A673 (cell line): ENCODE measurements at regions not wholly inside any gene's neighbourhood (a gene's known extent, or its start where the extent isn't known, plus 50 kb on each side); places are given as distances from the start of the nearest gene placed in this dataset.

Experiments
- EZH2 ChIP-seq: fragments of 200-600 bp; sonication (generic); IDR thresholded peaks from 2 replicates; pipeline ENCODE4 v1.6.1; 2017; ENCODE audit warnings: borderline replicate concordance, low read depth, mild to moderate bottlenecking, mixed read lengths, antibody characterized with exemption, low read length; ENCODE audit not compliant: poor library complexity, severe bottlenecking
- TF ChIP-seq, protein P1 (sequence below): fragments of 300-800, 200-600 bp; sonication (generic); conservative IDR thresholded peaks from 2 replicates; pipeline ENCODE4 v1.5.1; 2017; ENCODE audit warnings: low read depth, mild to moderate bottlenecking, antibody characterized with exemption, low read length, moderate library complexity, mixed read lengths

DNA sequence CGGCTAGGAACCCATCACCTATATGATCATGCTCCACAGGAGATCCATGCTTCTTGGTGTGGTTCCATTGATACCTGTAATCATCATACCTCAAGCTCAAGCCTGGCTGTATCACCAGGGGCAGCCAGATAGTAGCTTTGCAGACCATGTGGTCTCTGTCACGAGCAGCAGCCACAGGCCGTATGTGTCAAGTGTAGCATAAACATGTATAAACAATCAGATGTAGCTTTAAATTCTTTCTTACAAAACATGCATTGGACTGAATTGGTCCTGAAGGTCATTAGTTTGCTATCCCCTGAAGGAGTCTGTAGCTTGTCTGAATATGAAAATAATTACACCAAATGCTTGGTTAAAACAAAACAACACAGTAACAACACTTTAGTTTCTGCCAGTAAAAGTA lies 1223.2 kb upstream of the TMEM132C start:
- TF ChIP-seq, protein P1, sequence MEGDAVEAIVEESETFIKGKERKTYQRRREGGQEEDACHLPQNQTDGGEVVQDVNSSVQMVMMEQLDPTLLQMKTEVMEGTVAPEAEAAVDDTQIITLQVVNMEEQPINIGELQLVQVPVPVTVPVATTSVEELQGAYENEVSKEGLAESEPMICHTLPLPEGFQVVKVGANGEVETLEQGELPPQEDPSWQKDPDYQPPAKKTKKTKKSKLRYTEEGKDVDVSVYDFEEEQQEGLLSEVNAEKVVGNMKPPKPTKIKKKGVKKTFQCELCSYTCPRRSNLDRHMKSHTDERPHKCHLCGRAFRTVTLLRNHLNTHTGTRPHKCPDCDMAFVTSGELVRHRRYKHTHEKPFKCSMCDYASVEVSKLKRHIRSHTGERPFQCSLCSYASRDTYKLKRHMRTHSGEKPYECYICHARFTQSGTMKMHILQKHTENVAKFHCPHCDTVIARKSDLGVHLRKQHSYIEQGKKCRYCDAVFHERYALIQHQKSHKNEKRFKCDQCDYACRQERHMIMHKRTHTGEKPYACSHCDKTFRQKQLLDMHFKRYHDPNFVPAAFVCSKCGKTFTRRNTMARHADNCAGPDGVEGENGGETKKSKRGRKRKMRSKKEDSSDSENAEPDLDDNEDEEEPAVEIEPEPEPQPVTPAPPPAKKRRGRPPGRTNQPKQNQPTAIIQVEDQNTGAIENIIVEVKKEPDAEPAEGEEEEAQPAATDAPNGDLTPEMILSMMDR, result no peak
- TF ChIP-seq EZH2, result no peak
